HG02588 (cell line): ENCODE measurements at regions not wholly inside any gene's neighbourhood (a gene's known extent, or its start where the extent isn't known, plus 50 kb on each side); places are given as distances from the start of the nearest gene placed in this dataset.
"Not testable (repeated sequence)": the region's sequence is repeated elsewhere in the genome, so short reads cannot be mapped to it uniquely, and the experiment has no call there.

Experiments used
- ATAC-seq: cut with Tn5 transposase; IDR thresholded peaks from one replicate; pipeline ENCODE4 v1.9.1; 2021; ENCODE audit warnings: mild to moderate bottlenecking, moderate library complexity; ENCODE audit not compliant: unreplicated experiment

DNA sequence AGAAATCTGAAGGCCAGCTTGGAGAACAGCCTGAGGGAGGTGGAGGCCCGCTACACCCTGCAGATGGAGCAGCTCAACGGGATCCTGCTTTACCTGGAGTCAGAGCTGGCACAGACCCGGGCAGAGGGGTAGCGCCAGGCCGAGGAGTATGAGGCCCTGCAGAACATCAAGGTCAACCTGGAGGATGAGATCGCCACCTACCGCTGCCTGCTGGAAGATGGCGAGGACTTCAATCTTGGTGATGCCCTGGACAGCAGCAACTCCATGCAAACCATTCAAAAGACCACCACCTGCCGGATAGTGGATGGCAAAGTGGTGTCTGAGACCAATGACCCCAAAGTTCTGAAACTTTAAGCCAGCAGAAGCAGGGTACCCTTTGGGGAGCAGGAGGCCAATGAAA, 318.4 kb downstream of the ZFHX3 start:
- ATAC-seq = not testable (repeated sequence)

DNA sequence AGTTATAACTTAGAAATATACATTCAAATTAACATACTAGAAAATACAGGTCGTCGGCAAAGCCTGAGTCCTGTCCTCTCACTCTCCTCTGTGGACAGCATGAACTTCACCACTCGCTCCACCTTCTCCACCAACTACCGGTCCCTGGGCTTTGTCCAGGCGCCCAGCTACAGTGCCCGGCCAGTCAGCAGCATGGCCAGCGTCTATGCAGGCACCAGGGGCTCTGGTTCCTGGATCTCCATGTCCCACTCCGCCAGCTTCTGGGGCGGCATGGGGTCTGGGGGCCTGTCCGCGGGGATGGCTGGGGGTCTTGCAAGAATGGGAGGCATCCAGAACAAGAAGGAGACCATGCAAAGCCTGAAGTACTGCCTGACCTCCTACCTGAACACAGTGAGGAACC, 319.4 kb downstream of the ZFHX3 start:
- ATAC-seq = no peak

DNA sequence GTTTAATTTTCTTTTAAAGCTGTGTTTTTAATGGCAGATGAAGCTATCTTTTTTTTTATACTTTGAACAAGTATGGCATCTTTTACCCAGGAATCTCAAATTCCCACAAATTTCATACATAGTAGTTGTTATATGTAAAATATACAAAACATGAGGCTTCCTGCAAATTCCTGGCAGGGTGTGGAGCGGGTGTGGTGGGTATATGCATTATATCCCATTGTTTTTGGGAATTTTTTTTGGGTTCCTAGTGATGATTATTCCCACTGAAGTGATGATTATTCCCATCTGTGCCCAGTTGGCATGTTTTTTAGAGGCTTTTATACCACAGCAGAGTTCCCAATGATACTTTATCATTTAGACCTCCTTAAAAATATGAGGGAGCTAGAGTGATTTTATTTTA, 320.4 kb downstream of the ZFHX3 start:
- ATAC-seq = no peak

DNA sequence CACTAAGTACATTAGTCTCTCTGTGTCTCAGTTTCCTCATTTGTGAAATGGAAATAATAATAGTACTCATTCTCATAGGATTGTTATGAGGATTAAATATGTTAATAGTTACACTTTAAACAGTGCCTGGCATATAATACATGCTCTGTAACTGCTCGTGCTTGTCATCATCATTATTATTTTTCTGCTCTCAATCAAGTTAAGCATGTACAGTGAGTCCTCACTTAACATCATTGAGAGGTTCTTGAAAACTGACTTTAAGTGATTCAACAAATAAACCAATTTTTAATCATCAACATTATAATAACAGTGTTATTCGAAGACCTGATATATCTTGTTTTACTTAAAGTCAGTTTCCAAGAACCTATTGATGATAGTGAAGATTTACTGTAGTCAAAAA, 322.3 kb downstream of the ZFHX3 start:
- no peak for ATAC-seq

DNA sequence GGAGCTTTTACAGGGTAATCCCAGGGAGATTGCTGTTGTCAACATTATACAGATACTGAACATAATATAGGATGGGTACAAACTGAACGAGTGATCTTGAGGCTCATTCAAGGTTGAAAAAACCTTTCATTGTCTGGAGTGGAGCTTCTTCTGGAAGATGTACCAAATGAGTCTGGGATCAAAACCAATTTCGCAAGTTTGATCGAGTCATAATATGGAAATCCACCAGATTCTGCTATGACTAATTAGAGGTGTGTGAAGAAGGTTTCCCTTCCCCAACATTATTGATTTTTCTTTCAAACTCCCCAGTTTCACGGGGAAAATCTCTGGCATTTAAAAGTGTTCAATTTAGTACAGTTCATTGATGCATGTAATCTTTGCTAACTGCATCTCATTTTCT, 324.1 kb downstream of the ZFHX3 start:
- ATAC-seq = no peak

DNA sequence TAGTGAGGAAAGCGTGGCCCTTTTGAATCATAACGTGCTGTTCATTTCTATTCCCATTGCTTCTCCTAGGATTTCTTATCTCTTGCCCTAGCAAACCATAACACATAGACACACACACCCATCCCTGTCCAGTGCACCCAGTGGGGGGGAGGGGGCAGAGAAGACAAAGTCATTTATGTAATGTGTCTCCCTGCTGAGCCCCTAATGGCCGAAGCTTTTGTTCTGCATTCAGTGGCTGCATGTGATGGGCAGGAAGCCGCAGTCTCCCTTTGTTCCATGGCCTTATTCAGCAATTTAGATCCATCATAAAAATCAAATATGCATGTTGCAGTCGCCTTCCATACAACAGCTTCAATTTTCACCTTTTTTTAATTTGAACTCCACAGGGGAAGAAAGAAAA, 325.4 kb downstream of the ZFHX3 start:
- no peak for ATAC-seq

DNA sequence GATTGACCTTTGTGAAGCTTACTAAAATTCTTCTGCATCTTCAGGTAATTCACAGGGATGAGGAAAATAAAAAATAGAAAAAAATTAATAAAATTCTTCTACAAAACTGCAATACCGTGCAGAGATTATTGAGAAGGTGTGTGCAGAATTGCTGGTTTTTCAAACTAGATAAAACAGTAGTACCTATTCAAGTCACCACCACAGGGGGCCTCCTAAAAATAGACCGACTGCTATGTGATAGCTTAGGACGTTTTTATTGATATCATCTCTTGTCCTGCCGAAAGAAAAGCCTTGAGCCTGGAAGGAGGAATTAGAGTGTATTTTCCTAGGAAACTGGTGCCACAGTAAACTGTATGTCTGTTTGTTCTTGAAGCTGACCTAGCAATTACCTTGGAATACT, 325.9 kb downstream of the ZFHX3 start:
- ATAC-seq = no peak

DNA sequence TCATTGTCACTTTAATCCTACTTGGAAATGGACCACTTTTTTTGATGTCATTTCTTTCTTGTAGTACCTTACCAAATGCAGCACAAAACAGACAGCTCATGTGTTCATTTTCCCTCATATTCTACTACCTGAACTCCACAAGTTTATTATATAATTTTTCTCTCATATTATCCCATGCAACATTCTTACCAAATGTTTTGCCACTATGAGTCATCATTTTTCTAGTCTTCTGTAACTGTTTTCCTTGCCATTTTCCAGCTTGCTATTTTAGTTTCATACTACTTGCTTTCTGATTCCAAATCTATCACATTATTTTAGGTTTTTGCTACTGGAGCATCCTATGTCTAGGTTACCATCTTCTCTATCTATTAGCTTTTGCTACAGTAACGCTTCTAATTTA, 332.7 kb downstream of the ZFHX3 start:
- no peak for ATAC-seq

DNA sequence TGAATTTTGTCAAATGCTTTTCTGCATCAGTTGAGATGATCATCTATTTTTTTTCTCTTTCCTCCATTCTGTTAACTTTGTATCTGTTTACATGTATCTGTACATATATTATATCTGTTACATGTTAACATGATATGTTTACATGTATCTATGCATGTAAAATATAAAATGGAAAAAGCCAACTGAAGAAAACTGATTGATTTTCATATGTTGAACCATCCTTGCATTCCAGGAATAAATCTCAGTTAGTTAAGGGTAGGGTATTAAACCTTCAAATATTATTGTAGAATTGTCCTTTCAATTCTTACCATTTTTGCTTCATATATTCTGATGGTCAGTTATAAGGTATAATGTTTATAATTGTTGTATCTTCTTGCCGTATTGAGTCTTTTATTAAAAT, 336.1 kb downstream of the ZFHX3 start:
- ATAC-seq = no peak

DNA sequence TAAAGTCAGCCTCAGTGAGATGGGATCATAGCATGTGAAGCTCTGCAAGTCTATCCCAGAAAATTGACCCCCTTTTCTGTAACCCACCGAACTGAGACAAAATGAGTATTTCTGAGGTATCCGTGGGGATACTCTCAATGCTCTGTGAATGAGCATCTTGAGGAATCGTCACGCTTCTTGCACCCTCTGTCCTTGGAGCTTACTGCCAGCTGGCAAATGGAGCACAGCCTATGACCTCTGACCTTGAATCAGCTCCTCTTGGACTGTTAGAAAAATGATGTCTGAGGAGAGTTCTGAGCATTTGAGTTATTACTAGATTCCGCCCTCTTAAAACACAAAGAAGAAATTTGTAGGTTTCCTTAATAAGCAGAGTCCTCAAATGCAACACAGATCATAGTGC, 342.1 kb downstream of the ZFHX3 start:
- no peak for ATAC-seq

DNA sequence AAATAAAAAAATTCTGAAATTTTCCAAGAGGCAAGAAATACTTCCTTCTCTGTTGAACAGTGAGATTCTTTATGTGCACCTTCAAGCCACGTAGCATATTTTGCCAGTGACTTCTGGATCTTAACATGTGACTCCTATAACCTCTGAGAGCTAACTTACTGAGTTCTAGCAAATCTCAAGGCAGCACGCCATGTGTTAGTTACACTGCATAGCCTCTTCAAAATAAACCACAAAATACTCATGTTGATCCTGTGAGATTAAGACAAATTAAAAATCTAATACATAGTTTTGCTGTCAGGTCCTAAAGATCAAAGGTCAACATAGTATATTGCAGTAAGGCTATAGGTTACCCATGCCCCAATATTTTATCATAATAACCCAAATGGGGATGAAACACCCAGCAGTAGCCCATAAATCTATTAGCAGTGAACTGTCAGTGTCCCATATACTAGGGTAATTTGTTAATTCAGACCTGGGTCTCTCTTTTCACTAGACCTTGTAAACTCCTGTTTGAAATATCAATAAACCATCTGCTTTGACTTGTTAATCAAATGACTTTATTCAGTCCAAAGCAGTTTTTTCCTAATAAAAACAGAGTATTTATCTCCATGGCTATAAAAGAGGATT, 343.1 kb downstream of the ZFHX3 start:
- no peak for ATAC-seq

DNA sequence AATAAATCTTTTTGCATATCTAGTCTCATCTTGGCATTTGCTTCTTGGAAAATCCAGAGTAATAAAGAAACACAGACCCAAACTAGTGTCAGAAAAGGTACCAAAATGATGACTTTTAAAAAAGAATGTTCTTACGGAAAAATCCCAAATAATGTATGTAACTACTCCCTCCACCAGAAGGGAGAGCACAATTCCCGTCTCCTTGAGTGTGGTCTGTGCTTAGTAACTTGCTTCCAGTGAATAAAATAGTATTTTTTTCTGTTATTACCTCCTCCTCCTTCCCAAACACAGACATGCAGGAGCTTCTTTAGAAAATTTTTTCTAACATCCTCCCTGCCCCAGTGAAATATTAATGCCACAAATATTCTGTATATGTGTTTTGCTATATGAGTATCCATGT, 358.1 kb downstream of the ZFHX3 start:
- ATAC-seq = no peak

DNA sequence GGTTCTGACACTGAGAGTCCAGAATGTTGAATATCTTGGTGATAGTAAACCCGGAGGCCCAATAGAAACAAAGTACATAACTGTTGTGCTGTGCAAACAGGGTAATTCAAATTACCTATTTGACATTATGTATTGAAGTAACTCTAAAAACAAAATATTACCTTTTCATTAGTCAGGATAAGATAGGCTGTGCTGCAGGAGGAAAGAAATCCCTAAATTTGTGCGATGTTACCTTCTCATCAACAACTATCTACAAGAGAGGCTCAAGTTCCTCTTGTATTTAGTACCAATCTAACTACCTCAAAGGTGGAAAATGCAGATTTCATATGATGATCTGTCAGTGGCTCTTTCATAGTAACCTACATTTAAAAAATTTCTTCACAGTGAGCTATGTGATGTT, 367.2 kb downstream of the ZFHX3 start:
- ATAC-seq = no peak

DNA sequence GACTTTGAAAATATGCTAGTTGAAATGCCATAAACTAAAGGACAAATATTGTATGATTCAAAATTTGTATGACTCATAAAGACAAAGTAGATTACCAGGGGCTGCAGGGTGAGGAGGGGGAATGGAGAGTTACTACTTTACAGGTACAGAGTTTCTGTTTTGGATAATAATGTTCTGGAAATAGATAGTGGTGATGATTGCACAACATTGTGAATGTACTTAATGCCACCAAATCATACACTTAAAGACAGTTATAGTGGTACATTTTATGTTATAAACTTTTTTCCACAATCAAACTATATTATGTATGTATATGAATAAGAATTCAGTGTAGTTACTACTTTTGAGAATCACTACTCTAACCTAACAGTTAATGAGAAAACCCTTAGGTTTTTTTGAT, 368.1 kb downstream of the ZFHX3 start:
- no peak for ATAC-seq

DNA sequence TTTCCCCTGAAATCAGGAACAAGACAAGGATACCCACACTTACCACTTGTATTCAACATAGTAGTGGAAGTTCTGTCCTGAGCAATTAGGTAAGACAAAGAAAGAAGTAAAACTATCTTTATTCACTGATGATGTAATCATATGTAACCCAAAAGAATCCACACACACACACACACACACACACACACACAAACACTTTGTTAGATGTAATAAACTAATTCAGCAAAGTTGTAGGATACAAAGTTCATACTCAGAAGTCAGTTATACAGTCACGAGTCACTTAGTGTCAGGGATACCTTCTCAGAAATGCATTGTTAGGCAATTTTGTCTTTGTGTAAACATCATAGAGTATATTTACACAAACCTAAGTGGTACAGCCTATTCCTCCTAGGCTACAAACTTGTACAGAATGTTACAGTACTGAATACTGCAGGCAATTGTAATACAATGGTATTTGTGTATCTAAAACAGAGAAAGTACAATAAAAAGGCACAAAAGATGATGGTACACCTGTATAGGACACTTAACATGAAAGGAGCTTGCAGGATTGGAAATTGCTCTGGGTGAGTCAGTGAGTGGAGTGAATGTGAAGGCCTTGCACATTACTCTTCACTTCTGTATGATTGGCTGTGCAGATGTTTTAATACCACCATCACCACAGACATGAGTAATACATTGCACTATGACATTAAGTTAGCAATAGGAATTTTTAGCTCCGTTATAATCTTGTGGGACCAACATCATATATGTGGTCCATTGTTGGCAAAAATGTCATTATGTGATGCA, 370.1 kb downstream of the ZFHX3 start:
- no peak for ATAC-seq

DNA sequence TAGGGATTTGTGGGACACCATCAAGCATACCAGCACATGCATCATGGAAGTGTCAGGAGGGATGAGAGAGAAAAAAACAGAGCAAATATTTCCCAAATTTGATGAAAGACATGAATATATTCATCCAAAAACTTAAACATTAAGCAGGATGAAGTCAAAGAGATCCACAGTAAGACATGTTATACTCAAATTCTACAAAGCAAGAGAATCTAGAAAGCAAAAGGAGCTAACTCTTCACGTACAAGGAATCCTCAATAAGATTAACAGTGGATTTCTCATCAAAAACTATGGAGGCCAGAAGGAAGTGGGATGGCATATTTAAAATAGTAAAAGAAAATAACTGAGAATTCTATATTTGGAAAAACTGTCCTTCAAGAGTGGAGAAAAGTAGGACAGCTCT, 374.8 kb downstream of the ZFHX3 start:
- ATAC-seq = no peak

DNA sequence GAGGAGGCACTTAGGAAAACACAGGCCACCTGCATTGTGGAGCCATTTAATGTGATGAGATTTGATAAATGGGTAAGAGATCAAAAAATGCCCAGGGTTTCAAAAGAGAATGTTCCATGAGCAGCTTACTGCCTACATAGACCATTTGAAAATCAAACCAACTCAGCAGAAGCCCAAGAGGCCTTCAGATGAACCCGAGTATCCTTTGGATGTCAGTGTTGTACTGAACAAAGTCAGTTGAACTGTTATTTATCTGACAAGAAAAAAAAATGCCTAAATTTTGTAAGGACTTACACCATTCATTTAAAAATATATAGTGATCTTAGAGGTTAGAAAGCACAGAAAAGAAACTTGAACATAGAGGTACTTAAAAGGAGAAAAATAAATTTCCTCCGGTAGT, 381.7 kb downstream of the ZFHX3 start:
- no peak for ATAC-seq

DNA sequence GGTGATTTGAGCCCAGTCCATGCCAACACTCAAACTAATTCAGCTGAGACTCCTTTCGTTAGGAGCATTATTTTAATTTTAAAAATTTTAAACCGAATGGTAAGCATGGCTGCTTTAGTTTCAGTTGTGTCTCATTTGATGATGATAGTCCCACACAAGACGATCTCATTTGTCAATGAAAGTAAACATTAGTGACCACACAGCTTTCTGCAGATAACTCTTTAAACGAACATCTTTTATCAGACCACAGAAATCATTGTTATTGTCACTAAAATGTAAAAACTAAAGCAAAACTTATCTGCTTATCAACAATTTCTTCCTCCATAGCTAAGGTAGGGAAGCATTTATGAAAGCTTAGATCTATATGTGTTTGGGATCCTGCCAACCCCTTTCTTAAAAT, 382.2 kb downstream of the ZFHX3 start:
- ATAC-seq = no peak

DNA sequence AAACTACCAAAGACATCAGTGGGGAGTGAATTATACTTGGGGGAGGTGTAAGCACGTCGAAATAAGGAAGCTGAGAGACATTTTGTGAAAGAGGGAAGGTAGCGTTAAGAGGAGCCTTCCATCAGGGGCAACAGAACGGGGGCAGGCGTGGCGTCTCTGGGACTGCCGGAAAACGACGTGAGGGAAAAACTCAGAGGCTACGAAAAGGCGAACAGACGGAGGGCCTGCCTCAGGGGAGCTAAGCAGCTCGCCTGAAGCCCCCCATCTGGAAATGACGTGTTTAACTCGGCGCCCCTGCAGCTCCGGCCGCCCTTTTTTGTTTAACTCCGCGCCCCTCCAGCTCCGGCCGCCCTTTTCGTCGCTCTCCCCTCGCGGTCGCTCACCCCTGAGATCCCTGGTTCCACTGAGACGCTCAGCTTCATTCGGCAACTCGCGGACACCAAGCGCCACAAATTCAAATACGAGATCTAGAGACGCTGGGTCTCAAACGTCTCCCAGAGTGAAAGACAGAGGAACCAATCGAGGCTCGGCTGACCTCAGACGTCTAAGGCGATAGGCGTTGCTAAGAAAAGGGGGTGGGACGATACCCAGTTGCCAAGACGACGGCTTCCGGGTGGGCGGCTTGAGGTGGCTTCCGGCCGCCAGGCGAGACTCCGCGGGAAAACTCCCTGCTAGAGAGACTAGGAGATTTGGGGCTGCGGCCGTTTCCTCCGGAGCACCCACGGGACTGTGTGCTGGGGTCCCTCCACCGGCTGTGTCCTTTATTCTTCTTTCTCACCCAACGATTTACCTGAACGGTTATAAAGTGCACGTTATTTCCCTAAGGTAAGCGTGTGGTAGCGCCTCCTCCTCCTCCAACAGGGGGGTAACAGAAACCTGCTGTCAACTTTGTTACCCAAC, 383.2 kb downstream of the ZFHX3 start:
- peak; percentile 100 for ATAC-seq

DNA sequence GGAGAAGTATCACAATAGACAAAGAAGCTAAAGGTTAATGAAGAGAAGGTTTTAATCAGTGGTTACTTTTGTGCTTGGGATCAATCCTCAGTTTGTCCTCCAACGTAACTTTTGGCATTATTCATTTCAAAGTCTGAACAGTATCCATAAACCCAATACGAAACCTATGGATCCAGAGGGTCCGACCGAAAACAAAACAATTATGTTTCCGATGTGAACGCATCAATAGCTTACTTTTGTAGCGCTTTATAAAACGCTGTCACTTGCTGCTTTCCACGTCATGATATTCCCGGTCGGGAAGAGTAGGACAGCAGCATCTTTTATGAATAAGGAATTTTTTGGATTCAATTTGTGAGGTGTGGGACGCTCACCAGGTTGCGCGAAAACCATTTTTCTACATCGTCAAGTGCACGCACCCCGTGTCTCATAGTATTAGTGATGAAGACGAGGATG, 383.8 kb downstream of the ZFHX3 start:
- no peak for ATAC-seq

DNA sequence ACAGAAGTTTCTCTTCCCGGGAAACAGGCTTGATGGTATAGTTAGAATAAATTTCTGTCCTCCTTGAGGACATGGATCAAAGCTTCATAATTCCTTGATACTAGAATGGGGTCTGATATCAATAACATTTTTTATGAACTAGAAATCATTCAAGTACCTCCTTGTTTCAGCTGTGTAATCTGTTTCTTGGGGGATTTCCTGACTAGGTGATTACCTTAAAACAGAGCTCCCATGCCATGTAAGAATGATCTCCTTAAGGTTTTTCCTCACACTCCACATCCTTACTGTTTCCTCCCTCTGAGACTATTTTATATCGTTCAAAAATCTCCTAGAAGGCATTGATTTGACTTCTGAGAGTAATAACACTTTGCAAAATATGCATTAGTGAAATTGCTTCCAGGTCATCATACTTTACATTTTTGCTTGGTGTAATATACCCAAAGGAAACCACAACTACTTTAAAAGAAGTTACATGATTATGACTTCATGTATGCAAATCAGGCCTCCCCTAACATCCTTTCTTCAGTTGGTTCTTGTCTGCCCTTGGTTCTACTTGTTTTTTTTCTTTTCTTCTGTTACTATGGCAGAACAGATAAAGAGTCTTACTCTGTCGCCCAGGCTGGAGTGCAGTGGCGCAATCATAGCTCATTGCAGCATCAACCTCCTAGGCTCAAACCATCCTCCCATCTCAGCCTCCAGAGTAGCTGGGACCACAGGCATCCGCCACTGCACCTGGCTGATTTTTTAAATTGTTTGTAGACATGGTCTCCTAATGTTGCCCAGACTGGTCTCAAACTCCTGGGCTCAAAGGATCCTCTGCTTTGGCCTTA, 388.8 kb downstream of the ZFHX3 start:
- no peak for ATAC-seq
